ENCODE measurements at regions not wholly inside any gene's neighbourhood (a gene's known extent, or its start where the extent isn't known, plus 50 kb on each side); places are given as distances from the start of the nearest gene placed in this dataset.

DNA sequence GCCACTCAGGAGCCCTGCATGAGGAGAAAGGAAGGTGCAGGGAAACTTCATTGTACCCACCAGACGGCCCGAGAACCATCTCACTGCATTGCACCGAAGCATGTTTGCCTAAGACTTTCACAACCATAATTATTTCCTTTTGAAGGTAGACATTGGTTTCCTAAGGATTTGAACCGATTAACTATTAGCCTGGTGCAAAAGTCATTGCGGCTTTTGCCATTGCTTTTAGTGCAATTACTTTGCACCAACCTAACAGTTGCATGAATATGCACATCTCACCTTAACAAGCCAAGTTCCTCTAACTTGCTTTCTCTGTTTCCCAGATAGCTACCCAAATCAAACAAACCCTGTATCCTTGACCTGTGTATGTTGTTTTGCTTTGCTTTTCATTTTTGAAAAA is 516.3 kb upstream of the ID2 start:
- no peak for TF ChIP-seq CTCF (IDR thresholded peaks at IDR 0.05; ENCODE audit: low read depth, low read length, missing input control)
- no peak for TF ChIP-seq YY1 (IDR thresholded peaks at IDR 0.05)
- TF ChIP-seq TAF1 (conservative IDR thresholded peaks at IDR 0.05), result no peak
- TF ChIP-seq, protein P1, sequence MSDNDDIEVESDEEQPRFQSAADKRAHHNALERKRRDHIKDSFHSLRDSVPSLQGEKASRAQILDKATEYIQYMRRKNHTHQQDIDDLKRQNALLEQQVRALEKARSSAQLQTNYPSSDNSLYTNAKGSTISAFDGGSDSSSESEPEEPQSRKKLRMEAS (IDR thresholded peaks at IDR 0.05), result no peak
- TF ChIP-seq RXRA (IDR thresholded peaks at IDR 0.05), result no peak
- TF ChIP-seq, protein P2, sequence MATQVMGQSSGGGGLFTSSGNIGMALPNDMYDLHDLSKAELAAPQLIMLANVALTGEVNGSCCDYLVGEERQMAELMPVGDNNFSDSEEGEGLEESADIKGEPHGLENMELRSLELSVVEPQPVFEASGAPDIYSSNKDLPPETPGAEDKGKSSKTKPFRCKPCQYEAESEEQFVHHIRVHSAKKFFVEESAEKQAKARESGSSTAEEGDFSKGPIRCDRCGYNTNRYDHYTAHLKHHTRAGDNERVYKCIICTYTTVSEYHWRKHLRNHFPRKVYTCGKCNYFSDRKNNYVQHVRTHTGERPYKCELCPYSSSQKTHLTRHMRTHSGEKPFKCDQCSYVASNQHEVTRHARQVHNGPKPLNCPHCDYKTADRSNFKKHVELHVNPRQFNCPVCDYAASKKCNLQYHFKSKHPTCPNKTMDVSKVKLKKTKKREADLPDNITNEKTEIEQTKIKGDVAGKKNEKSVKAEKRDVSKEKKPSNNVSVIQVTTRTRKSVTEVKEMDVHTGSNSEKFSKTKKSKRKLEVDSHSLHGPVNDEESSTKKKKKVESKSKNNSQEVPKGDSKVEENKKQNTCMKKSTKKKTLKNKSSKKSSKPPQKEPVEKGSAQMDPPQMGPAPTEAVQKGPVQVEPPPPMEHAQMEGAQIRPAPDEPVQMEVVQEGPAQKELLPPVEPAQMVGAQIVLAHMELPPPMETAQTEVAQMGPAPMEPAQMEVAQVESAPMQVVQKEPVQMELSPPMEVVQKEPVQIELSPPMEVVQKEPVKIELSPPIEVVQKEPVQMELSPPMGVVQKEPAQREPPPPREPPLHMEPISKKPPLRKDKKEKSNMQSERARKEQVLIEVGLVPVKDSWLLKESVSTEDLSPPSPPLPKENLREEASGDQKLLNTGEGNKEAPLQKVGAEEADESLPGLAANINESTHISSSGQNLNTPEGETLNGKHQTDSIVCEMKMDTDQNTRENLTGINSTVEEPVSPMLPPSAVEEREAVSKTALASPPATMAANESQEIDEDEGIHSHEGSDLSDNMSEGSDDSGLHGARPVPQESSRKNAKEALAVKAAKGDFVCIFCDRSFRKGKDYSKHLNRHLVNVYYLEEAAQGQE (IDR thresholded peaks at IDR 0.05), result no peak
- no peak for TF ChIP-seq RAD21 (IDR thresholded peaks at IDR 0.05)
